ENCODE measurements at regions not wholly inside any gene's neighbourhood (a gene's known extent, or its start where the extent isn't known, plus 50 kb on each side); places are given as distances from the start of the nearest gene placed in this dataset.

GRCh38 chr4:127141856-127142255, 490.9 kb upstream of the INTU start:
- no peaks in the 10 kb centered on the region for H3K36me3 Mint-ChIP-seq (ENCODE audit: insufficient read depth in 2 of 2)
- no peak overlapping the region for H3K4me3 Mint-ChIP-seq
- no peak for DNase-seq
- ATAC-seq (replicated peaks in 1 of 2), result no peak
- no peaks in the 10 kb centered on the region for H3K4me1 Mint-ChIP-seq (ENCODE audit: low read depth)
- H3K27ac Mint-ChIP-seq, result no peak overlapping the region
- H3K27me3 Mint-ChIP-seq (ENCODE audit: low read depth), result no peaks in the 10 kb centered on the region
- peaks cover 0 to 4% of the 10 kb centered on the region in 2 donors for H3K9me3 Mint-ChIP-seq

- Mint-ChIP-seq H3K4me1 (ENCODE audit: low read depth) (no peaks in the 10 kb centered on the region), H3K4me3 (no peak overlapping the region), H3K27ac (no peak overlapping the region), H3K36me3 (ENCODE audit: insufficient read depth in 2 of 2) (no peaks in the 10 kb centered on the region), H3K9me3 (peaks cover under 1 to 4% of the 10 kb centered on the region in 2 donors), H3K27me3 (ENCODE audit: low read depth) (no peaks in the 10 kb centered on the region)
- ATAC-seq (replicated peaks in 1 of 2) (no peak), DNase-seq (no peak)
These were observed 489.1 kb upstream of the INTU start for GRCh38 chr4:127143460-127144195.

- no peaks in the 10 kb centered on the region for H3K4me1 Mint-ChIP-seq (ENCODE audit: low read depth)
- no peak for DNase-seq
- H3K9me3 Mint-ChIP-seq, result peaks cover 3 to 8% of the 10 kb centered on the region in 2 donors
- no peak for ATAC-seq (replicated peaks in 1 of 2)
- no peak overlapping the region for H3K4me3 Mint-ChIP-seq
- no peak overlapping the region for H3K27ac Mint-ChIP-seq
- no peaks in the 10 kb centered on the region for H3K27me3 Mint-ChIP-seq (ENCODE audit: low read depth)
- H3K36me3 Mint-ChIP-seq (ENCODE audit: insufficient read depth in 2 of 2), result no peaks in the 10 kb centered on the region
These were observed 487.7 kb upstream of the INTU start for GRCh38 chr4:127145006-127145540.

- H3K9me3 Mint-ChIP-seq, result peaks cover 3 to 6% of the 10 kb centered on the region in 2 donors
- DNase-seq, result no peak
- H3K27ac Mint-ChIP-seq, result no peak overlapping the region
- H3K4me1 Mint-ChIP-seq (ENCODE audit: low read depth), result no peaks in the 10 kb centered on the region
- ATAC-seq (replicated peaks in 1 of 2), result no peak
- no peaks in the 10 kb centered on the region for H3K36me3 Mint-ChIP-seq (ENCODE audit: insufficient read depth in 2 of 2)
- H3K4me3 Mint-ChIP-seq, result no peak overlapping the region
- no peaks in the 10 kb centered on the region for H3K27me3 Mint-ChIP-seq (ENCODE audit: low read depth)
These were observed 484.6 kb upstream of the INTU start for GRCh38 chr4:127148165-127148564.

GRCh38 chr4:127149086-127149485, 483.7 kb upstream of the INTU start:
- Mint-ChIP-seq H3K36me3 (ENCODE audit: insufficient read depth in 2 of 2) (no peaks in the 10 kb centered on the region), H3K27ac (no peak overlapping the region), H3K4me1 (ENCODE audit: low read depth) (no peaks in the 10 kb centered on the region), H3K9me3 (peaks cover 4 to 6% of the 10 kb centered on the region in 2 donors), H3K4me3 (no peak overlapping the region), H3K27me3 (ENCODE audit: low read depth) (no peaks in the 10 kb centered on the region)
- DNase-seq (no peak), ATAC-seq (replicated peaks in 1 of 2) (no peak)

GRCh38 chr4:127151941-127152340, 480.8 kb upstream of the INTU start:
- Mint-ChIP-seq H3K4me3 (no peak overlapping the region), H3K4me1 (ENCODE audit: low read depth) (no peaks in the 10 kb centered on the region), H3K36me3 (ENCODE audit: insufficient read depth in 2 of 2) (no peaks in the 10 kb centered on the region), H3K9me3 (peaks cover 4 to 6% of the 10 kb centered on the region in 2 donors), H3K27ac (no peak overlapping the region), H3K27me3 (ENCODE audit: low read depth) (no peaks in the 10 kb centered on the region)
- ATAC-seq (replicated peaks in 1 of 2), result no peak
- no peak for DNase-seq

- no peak overlapping the region for H3K27ac Mint-ChIP-seq
- H3K36me3 Mint-ChIP-seq (ENCODE audit: insufficient read depth in 2 of 2), result peaks cover 0 to 2% of the 10 kb centered on the region in 2 donors
- no peak for DNase-seq
- no peak for ATAC-seq (replicated peaks in 1 of 2)
- no peaks in the 10 kb centered on the region for H3K27me3 Mint-ChIP-seq (ENCODE audit: low read depth)
- no peak overlapping the region for H3K4me3 Mint-ChIP-seq
- H3K9me3 Mint-ChIP-seq, result peaks cover 3% of the 10 kb centered on the region in 2 donors
- H3K4me1 Mint-ChIP-seq (ENCODE audit: low read depth), result no peaks in the 10 kb centered on the region
These were observed 477.6 kb upstream of the INTU start for GRCh38 chr4:127155116-127155515.

GRCh38 chr4:127155555-127155954, 477.2 kb upstream of the INTU start:
- Mint-ChIP-seq H3K36me3 (ENCODE audit: insufficient read depth in 2 of 2) (peaks cover 0 to 2% of the 10 kb centered on the region in 2 donors), H3K27ac (no peak overlapping the region), H3K4me3 (no peak overlapping the region), H3K27me3 (ENCODE audit: low read depth) (no peaks in the 10 kb centered on the region), H3K9me3 (peaks cover 3% of the 10 kb centered on the region in 2 donors), H3K4me1 (ENCODE audit: low read depth) (no peaks in the 10 kb centered on the region)
- DNase-seq, result no peak
- ATAC-seq (replicated peaks in 1 of 2), result no peak

GRCh38 chr4:127162741-127163140, 470.0 kb upstream of the INTU start:
- peaks cover 5 to 8% of the 10 kb centered on the region in 2 donors for H3K9me3 Mint-ChIP-seq
- no peaks in the 10 kb centered on the region for H3K27me3 Mint-ChIP-seq (ENCODE audit: low read depth)
- H3K36me3 Mint-ChIP-seq (ENCODE audit: insufficient read depth in 2 of 2), result peaks cover 0 to 2% of the 10 kb centered on the region in 2 donors
- no peak overlapping the region for H3K4me3 Mint-ChIP-seq
- ATAC-seq (replicated peaks in 1 of 2) (no peak), DNase-seq (no peak)
- no peak overlapping the region for H3K27ac Mint-ChIP-seq
- H3K4me1 Mint-ChIP-seq (ENCODE audit: low read depth), result no peaks in the 10 kb centered on the region

GRCh38 chr4:127165971-127166370, 466.8 kb upstream of the INTU start:
- no peak for DNase-seq
- H3K27ac Mint-ChIP-seq, result no peak overlapping the region
- no peaks in the 10 kb centered on the region for H3K4me1 Mint-ChIP-seq (ENCODE audit: low read depth)
- ATAC-seq (replicated peaks in 1 of 2), result no peak
- H3K4me3 Mint-ChIP-seq, result no peak overlapping the region
- no peaks in the 10 kb centered on the region for H3K36me3 Mint-ChIP-seq (ENCODE audit: insufficient read depth in 2 of 2)
- peaks cover 9 to 10% of the 10 kb centered on the region in 2 donors for H3K9me3 Mint-ChIP-seq
- H3K27me3 Mint-ChIP-seq (ENCODE audit: low read depth), result no peaks in the 10 kb centered on the region

GRCh38 chr4:127174201-127174600, 458.6 kb upstream of the INTU start:
- H3K36me3 Mint-ChIP-seq (ENCODE audit: insufficient read depth in 2 of 2), result no peaks in the 10 kb centered on the region
- no peaks in the 10 kb centered on the region for H3K27me3 Mint-ChIP-seq (ENCODE audit: low read depth)
- H3K4me3 Mint-ChIP-seq, result no peak overlapping the region
- H3K27ac Mint-ChIP-seq, result no peak overlapping the region
- ATAC-seq (replicated peaks in 1 of 2) (no peak), DNase-seq (no peak)
- peaks cover 4 to 11% of the 10 kb centered on the region in 2 donors for H3K9me3 Mint-ChIP-seq
- H3K4me1 Mint-ChIP-seq (ENCODE audit: low read depth), result no peaks in the 10 kb centered on the region

- no peak overlapping the region for H3K4me3 Mint-ChIP-seq
- no peak for DNase-seq
- no peak for ATAC-seq (replicated peaks in 1 of 2)
- H3K4me1 Mint-ChIP-seq (ENCODE audit: low read depth), result no peaks in the 10 kb centered on the region
- no peaks in the 10 kb centered on the region for H3K36me3 Mint-ChIP-seq (ENCODE audit: insufficient read depth in 2 of 2)
- H3K9me3 Mint-ChIP-seq, result peaks cover 2 to 8% of the 10 kb centered on the region in 2 donors
- H3K27ac Mint-ChIP-seq, result no peak overlapping the region
- no peaks in the 10 kb centered on the region for H3K27me3 Mint-ChIP-seq (ENCODE audit: low read depth)
These were observed 458.1 kb upstream of the INTU start for GRCh38 chr4:127174616-127175015.

GRCh38 chr4:127179256-127180087, 453.3 kb upstream of the INTU start:
- DNase-seq (no peak), ATAC-seq (replicated peaks in 1 of 2) (no peak)
- Mint-ChIP-seq H3K4me1 (ENCODE audit: low read depth) (no peaks in the 10 kb centered on the region), H3K27ac (no peak overlapping the region), H3K9me3 (peaks cover 3 to 11% of the 10 kb centered on the region in 2 donors), H3K36me3 (ENCODE audit: insufficient read depth in 2 of 2) (no peaks in the 10 kb centered on the region), H3K27me3 (ENCODE audit: low read depth) (no peaks in the 10 kb centered on the region), H3K4me3 (no peak overlapping the region)

Data from activated T-cell treated with anti-CD3 and anti-CD28 coated beads, Interleukin-2, amount 50 U/mL, for 72 hours (primary cell).